HepG2 (cell line): ENCODE measurements at regions not wholly inside any gene's neighbourhood (a gene's known extent, or its start where the extent isn't known, plus 50 kb on each side); places are given as distances from the start of the nearest gene placed in this dataset.
A peak's percentile ranks its signal among the peaks of the same experiment; 100 is the strongest.
"Not testable (repeated sequence)": the region's sequence is repeated elsewhere in the genome, so short reads cannot be mapped to it uniquely, and the experiment has no call there.

Experiments
- ATAC-seq: fragments of 200-7000 bp; cut with Tn5 transposase; 3 replicates; pipeline ENCODE4 v1.9.1; 2020; ENCODE audit warnings: mild to moderate bottlenecking, moderate library complexity
- BruUV-seq: library from RNA; stranded (reverse); fragments of 400-500 nt; replicated peaks from 2 replicates; lab custom pipeline; 2021; lab: Mats Ljungman, UMichigan
- CTCF ChIA-PET: fragments of 300-600 bp; formaldehyde crosslinking; extraction: SDS; loops from one replicate; lab custom pipeline; 2021; ENCODE audit warnings: low total read pairs, inconsistent platforms, low intra/inter-chr PET ratio; lab: Yijun Ruan, JAX
- POLR2A ChIA-PET: fragments of 350-600 bp; sonication (Branson Sonifier 250); formaldehyde crosslinking; loops from one replicate; lab custom pipeline; 2020; ENCODE audit warnings: antibody characterized with exemption, inconsistent platforms; lab: Yijun Ruan, JAX
- DNase-seq: peaks from one replicate; pipeline ENCODE4 v3.0.0-alpha.2; 2015; ENCODE audit warnings: low spot score
- FAIRE-seq: peaks from 3 replicates; lab custom pipeline; 2011; peaks lifted over from hg19 to GRCh38; lab: Jason Lieb, UNC
- H2AFZ ChIP-seq: one replicate; pipeline ENCODE4 v1.6.1; 2011; ENCODE audit warnings: low read length, inconsistent platforms
- H3K27ac ChIP-seq: fragments of 300-600 bp; 3 replicates; pipeline ENCODE4 v1.8.0; 2011; ENCODE audit warnings: mixed run types, mild to moderate bottlenecking, mixed read lengths, low read length, inconsistent platforms; ENCODE audit not compliant: insufficient read depth; ENCODE audit errors: extremely low read length
- H3K27me3 ChIP-seq, 2 experiments: fragments of 200-600 bp in 1 of 2; 2 replicates in 1 of 2; 3 replicates in 1 of 2; pipeline versions ENCODE4 v1.6.0 to v1.8.0; 2011; ENCODE audit warnings: low read length in 2 of 2, mild to moderate bottlenecking in 2 of 2, moderate library complexity in 2 of 2, inconsistent platforms in 1 of 2; ENCODE audit not compliant: insufficient read depth in 2 of 2, control insufficient read depth in 1 of 2
- H3K36me3 ChIP-seq, 2 experiments: fragments of 200-600 bp in 1 of 2; replicated peaks in 1 of 2; 2 replicates in 1 of 2; 3 replicates in 1 of 2; pipeline versions ENCODE4 v1.5.1 to v1.8.0; 2011; ENCODE audit warnings: low read length in 2 of 2, inconsistent platforms in 1 of 2; ENCODE audit not compliant: insufficient read depth in 2 of 2, control insufficient read depth in 1 of 2
- H3K4me1 ChIP-seq: 2 replicates; pipeline ENCODE4 v1.5.1; 2012; ENCODE audit warnings: low read length, inconsistent platforms; ENCODE audit not compliant: insufficient read depth
- H3K4me2 ChIP-seq: 2 replicates; pipeline ENCODE4 v1.6.0; 2011; ENCODE audit warnings: low read depth, low read length, inconsistent platforms
- H3K4me3 ChIP-seq, 3 experiments: fragments of 200-600 bp in 1 of 3; sonication (generic), shearing (Covaris generic) in 1 of 3; replicated peaks in 1 of 3; 2 replicates each; pipeline ENCODE4 v1.5.1; 2011 to 2016; ENCODE audit warnings: low read length in 3 of 3, inconsistent platforms in 2 of 3, low read depth in 2 of 3, mild to moderate bottlenecking in 2 of 3, control low read depth in 1 of 3, mixed read lengths in 1 of 3; ENCODE audit not compliant: insufficient read depth in 1 of 3
- H3K79me2 ChIP-seq: one replicate; pipeline ENCODE4 v1.6.1; 2011; ENCODE audit warnings: low read length, inconsistent platforms; ENCODE audit not compliant: insufficient read depth
- H3K9ac ChIP-seq: 2 replicates; pipeline ENCODE4 v1.6.0; 2011; ENCODE audit warnings: mild to moderate bottlenecking, low read depth, low read length, inconsistent platforms; ENCODE audit not compliant: insufficient read depth
- H3K9me3 ChIP-seq: 2 replicates; pipeline ENCODE4 v1.5.1; 2012; ENCODE audit warnings: mild to moderate bottlenecking, low read length
- H4K20me1 ChIP-seq: 2 replicates; pipeline ENCODE4 v1.6.0; 2011; ENCODE audit warnings: inconsistent platforms, mild to moderate bottlenecking, low read length, moderate library complexity; ENCODE audit not compliant: insufficient read depth
- ZFX ChIP-seq: sonication (generic); formaldehyde crosslinking; IDR thresholded peaks from 2 replicates; pipeline ENCODE4 v1.4.0; 2020; ENCODE audit warnings: mild to moderate bottlenecking, low read depth, missing genetic modification reagents, moderate library complexity
- ZFY ChIP-seq: sonication (generic); formaldehyde crosslinking; IDR thresholded peaks from 2 replicates; pipeline ENCODE4 v1.4.0; 2020; ENCODE audit warnings: missing genetic modification reagents
- ZIK1 ChIP-seq: sonication (generic); formaldehyde crosslinking; IDR thresholded peaks from 2 replicates; pipeline ENCODE4 v1.5.0; 2020; ENCODE audit warnings: mild to moderate bottlenecking, low read depth, missing genetic modification reagents, borderline replicate concordance
- ZNF121 ChIP-seq: sonication (generic); formaldehyde crosslinking; IDR thresholded peaks from 2 replicates; pipeline ENCODE4 v1.5.0; 2020; ENCODE audit warnings: mild to moderate bottlenecking, missing genetic modification reagents
- ZNF292 ChIP-seq: sonication (generic); formaldehyde crosslinking; IDR thresholded peaks from 2 replicates; pipeline ENCODE4 v1.8.1; 2022; ENCODE audit warnings: mild to moderate bottlenecking, low read depth, missing genetic modification reagents, borderline replicate concordance
- ZNF441 ChIP-seq: sonication (generic); formaldehyde crosslinking; IDR thresholded peaks from 2 replicates; pipeline ENCODE4 v1.7.0; 2021; ENCODE audit warnings: missing genetic modification reagents, borderline replicate concordance
- WGBS: methylation state at CpG from one replicate; pipeline ENCODE4 v1.1.6; 2017; ENCODE audit warnings: low lambda C conversion rate; 5-methylcytosine and 5-hydroxymethylcytosine counted together
- in situ Hi-C: cut with HindIII; loops from 2 replicates; pipeline ENCODE4 v1.10.0; 2017; ENCODE audit warnings: low pct_unique_long_range_greater_than_20kb; ENCODE audit not compliant: extremely low pct_ligation_motif_present
- intact Hi-C: fragments of 100-400 bp; cut with micrococcal nuclease; formaldehyde crosslinking; loops from one replicate; pipeline ENCODE4 v1.10.0; 2022; ENCODE audit not compliant: unreplicated experiment

- Histone ChIP-seq H2AFZ (peak overlapping the region; percentile 72), H3K79me2 (no peaks in the 10 kb centered on the region), H4K20me1 (no peaks in the 10 kb centered on the region), H3K4me3 (peak overlapping the region in 1 of 3 experiments; percentile 17; a peak in 1 of 6 replicates), H3K27ac (no peak overlapping the region), H3K9ac (peak overlapping the region; percentile 28; the same call in 1 of the 2 replicates), H3K4me2 (peak overlapping the region; percentile 50), H3K4me1 (peaks cover 51% of the 10 kb centered on the region), H3K36me3 (no peaks in the 10 kb centered on the region), H3K27me3 (peaks cover 0 to 2% of the 10 kb centered on the region in 2 experiments; a peak in 1 of 5 replicates), H3K9me3 (no peaks in the 10 kb centered on the region)
- DNase-seq (no peak), ATAC-seq (peak; percentile 52), FAIRE-seq (no peak)
- intact Hi-C loops (no loop called here), in situ Hi-C loops (no loop called here)
- POLR2A ChIA-PET, result interaction anchor here (0.9 to 1.0 kb wide), 2 partner anchors 30 to 163 kb away, joined by 3 read pairs; no protein-coding TSS in a partner anchor
- CTCF ChIA-PET, result no interaction called here
- TF ChIP-seq ZFX (CRISPR knock-in tag) (peak; percentile 39; the same call in 1 of the 2 replicates), ZFY (CRISPR knock-in tag) (0 out of 2 replicates have a peak, but pooled peaks have one; percentile 37), ZNF292 (0 out of 2 replicates have a peak, but pooled peaks have one; percentile 24), ZNF441 (no peak), ZIK1 (CRISPR knock-in tag) (no peak)
- 3% methylated on average over 4 of the region's 4 CpGs for WGBS
- BruUV-seq, result no TSS peak
Measured at GRCh38 chr14:50031602-50032313, 84.6 kb downstream of the VCPKMT start.

DNA sequence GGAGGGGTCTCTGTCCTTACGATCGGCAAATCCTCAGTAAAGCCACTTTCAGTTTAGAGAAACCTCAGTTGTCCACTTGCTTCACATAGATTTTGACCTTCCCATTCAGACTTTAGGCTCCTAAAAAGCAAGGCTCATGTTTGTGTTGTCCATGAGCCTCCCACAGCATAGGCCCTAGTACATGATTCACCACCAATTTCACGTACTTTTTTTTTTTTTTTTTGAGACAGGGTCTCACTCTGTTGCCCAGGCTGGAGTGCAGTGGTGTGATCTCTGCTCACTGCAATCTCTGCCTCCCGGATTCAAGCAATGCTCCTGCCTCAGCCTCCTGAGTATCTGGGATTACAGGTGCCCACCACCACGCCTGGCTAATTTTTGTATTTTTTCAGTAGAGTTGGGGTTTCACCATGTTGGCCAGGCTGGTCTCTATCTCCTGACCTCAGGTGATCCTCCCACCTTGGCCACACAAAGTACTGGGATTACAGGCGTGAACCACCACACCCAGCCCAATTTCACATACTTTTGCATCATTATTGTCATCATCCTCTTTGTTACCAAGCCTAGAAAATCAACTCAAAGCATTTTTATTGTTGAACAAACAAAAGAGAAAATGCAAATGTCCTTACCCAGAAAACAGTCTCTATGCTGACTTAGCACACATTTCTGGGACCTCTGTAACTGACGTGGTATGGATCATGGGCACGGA lies 83.8 kb downstream of the VCPKMT start:
- H3K36me3 ChIP-seq, H3K79me2 ChIP-seq, H3K27me3 ChIP-seq, H3K9me3 ChIP-seq, ATAC-seq, FAIRE-seq, DNase-seq, H4K20me1 ChIP-seq, intact Hi-C loops, CTCF ChIA-PET, in situ Hi-C loops, H3K27ac ChIP-seq, BruUV-seq: not testable (repeated sequence)
- POLR2A ChIA-PET, result interaction anchor here (0.7 to 1.0 kb wide), 2 partner anchors 29 to 164 kb away, joined by 3 read pairs; no protein-coding TSS in a partner anchor
- TF ChIP-seq ZNF121, result peak; percentile 71
- Histone ChIP-seq H3K9ac (peak overlapping the region; percentile 28; the same call in 1 of the 2 replicates), H2AFZ (peak overlapping the region; percentile 72), H3K4me1 (peaks cover 46% of the 10 kb centered on the region), H3K4me3 (peak overlapping the region in 1 of 3 experiments; percentile 17; a peak in 2 of 6 replicates), H3K4me2 (peak overlapping the region; percentile 50)
- WGBS, result 57% methylated on average over 8 of the region's 8 CpGs
